ENCODE measurements at regions not wholly inside any gene's neighbourhood (a gene's known extent, or its start where the extent isn't known, plus 50 kb on each side); places are given as distances from the start of the nearest gene placed in this dataset.
A peak's percentile ranks its signal among the peaks of the same experiment; 100 is the strongest.

DNA sequence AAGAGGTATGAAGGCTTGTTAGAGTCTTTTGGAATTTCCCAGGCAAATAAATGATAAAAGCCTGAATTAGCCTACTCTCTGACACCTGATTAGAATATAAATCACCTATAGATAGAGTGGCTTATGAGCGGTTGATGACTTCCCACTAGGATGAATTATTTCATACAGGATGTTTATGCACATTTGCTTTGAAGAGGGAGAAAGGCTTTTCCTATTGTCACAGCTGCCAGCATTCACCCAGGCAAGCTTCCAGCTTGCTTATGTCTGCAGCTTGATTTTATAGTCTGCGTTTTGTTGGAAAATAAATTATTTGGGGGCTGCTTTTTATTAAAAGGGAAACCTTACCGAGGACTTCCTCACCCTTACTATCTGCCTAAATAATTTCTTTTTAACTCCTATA lies 51.3 kb upstream of the EIF2S2 start:
- DNase-seq = no peak

DNA sequence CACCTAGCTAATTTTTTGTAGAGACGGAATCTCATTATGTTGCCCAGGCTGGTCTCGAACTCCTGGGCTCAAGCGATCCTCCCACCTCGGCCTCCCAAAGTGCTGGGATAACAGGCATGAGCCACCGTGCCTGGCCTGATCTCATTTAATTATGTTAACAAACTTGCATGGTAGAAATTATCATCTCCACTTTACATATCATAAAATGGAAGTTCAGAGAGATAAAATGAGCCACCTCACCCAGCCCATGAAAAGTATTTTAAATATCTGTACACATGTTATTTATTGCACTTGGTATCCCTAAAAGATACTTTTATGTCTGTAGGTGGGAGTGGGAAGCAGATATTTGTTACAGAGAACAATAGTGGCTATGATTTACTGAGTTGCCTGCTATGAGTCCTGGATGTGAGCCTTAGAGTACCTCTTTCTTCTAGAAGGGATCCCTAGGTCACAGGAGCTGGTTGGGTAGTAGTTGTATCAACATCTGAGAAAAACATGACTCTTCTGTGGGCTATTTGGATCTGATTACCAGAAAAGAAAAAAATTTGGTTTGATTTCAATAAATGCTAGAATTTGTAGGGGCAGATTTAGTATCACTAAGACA lies 52.4 kb upstream of the EIF2S2 start:
- DNase-seq = no peak

- DNase-seq = no peak
These were observed 53.1 kb upstream of the EIF2S2 start for GRCh38 chr20:34165018-34165619.

- DNase-seq = no peak
These were observed 59.6 kb upstream of the EIF2S2 start for GRCh38 chr20:34171640-34172039.

- no peak for DNase-seq
These were observed 60.9 kb upstream of the EIF2S2 start for GRCh38 chr20:34172926-34173325.

DNA sequence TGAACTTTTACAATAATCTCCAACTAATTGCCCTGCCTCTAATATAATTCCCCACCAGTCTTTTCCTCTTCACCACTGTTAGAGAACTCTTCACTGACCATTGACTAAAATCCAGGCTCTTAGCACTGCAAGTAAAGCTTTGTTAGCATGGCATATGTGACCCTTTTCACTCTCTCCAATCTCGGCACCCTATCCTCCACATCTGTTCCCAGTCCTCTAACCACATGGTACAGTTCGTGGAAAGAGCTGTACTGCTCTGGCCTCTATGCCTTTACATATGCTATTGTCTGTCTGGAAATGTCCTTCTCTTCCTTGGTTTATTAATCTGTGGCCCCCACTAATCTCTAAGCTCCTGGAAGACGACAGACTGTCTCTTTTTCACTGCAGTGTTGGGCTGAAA lies 63.0 kb upstream of the EIF2S2 start:
- DNase-seq = no peak

GRCh38 chr20:34175879-34176278 lies 63.8 kb upstream of the EIF2S2 start:
- no peak for DNase-seq

- DNase-seq = no peak
These were observed 64.2 kb upstream of the ASIP start for GRCh38 chr20:34177052-34177451.

DNA sequence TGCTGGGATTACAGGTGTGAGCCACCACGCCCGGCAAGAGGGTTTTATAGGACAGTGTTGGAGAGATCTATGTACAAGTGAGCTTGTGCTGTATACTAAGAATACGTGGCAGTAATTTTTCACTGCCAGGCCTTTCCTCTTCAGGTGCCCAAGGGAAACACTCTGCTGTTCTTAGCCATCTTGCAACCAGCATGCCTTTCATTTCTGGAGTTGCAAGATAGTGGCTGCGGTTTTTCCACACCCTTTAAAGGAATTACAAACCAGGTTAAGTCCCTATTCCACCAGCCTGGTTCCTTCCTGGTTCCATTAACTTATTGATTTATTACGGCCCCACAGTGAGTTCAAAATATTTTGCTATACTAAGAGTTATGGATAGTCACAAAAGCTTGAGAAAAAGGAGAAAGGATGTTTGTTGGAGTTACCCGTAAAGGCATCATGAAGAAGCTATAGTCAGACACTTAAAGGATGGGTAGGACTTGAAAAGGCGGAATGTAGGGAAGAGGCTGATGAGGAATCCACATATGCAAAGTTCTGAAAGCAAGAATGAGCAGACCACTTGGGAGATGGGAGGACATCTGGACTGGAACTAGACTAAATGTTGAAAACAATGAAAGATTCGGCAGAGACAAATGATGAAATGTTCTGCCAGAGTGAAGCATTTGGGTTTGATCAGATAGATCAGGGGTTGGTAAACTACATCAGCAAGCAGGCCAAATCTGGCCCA lies 61.4 kb upstream of the ASIP start:
- no peak for DNase-seq

DNA sequence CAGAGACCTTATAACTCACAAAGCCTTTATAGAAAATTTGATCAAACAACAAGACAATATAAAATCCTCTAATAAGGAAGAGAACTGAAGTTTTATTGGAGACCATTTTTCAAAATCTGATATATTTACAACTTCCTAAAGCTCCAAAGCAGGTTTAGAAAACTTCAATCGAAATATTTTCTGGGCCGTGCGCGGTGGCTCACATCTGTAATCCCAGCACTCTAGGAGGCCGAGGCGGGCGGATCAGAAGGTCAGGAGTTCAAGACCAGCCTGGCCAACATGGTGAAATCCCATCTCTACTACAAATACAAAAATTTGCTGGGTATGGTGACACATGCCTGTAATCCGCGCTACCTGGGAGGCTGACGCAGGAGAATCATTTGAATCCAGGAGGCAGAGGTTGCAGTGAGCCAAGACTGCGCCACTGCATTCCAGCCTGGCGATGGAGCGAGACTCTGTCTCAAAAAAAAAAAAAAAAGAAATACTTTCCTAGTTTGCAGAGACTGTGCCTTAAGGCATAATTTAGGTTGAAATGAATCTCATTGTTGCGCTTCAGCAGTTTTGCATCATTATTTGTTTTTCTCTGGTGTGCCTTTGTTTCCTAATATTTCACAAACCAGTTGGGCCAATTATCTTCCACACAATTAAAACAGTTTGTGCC lies 60.6 kb upstream of the ASIP start:
- no peak for DNase-seq

DNA sequence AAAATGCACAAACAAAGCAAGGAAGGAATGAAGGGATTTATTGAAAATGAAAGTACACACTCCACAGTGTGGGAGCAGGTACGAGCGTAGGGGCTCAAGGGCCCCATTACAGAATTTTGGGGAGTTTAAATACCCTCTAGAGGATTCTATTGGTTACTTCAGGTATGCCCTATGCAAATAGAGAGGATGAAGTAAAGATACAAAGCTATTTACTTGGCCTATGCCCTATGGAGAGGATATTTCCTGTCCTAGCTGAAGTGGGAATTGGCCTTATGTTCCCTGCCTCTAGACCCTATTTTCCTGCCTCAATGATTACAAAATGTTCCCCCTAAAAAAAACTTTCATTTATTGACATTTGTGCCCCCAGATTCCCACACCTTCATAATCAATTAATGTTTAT lies 59.7 kb upstream of the ASIP start:
- DNase-seq = no peak

DNA sequence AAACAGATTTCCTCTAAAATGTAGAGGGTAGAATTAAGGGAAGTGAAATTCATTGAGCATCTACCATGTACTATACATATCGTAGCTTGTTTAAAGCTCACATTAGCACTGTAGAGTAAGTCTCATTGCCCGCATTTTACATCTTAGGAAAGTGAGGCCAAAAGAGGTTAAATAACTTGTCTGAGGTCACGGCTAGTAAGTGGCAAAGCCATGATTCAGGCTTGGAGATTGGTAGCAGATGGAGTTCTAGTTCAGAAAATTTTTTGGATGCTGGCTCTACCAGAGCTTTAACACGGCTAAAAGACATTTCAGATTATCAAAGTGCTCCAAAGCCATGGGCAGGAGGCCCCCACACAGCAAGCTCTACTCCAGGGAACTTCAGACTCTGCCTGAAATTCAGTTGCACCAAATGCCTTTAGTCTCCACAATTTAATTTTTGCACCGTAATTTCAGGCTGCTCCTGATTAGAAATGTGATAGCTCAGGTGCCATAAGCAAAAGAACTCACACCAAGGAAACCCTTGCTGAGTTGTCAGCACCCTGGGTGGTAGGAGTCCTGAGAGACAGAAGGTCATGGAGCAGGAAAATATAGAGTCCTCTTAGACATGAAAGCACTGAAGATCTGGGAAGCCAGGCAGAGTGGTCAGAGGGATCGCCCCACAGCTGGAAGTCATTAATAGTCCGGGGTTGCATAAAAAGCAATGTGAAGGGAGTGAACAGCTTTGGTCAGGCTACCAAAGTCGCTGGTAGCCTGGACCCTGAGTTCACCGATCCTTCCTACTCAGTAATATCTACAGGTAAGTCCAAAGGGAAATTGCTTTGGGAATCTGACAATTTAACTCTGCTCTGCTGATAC lies 55.2 kb upstream of the ASIP start:
- DNase-seq = no peak

- DNase-seq = no peak
These were observed 51.6 kb upstream of the ASIP start for GRCh38 chr20:34189572-34190163.

GRCh38 chr20:34190262-34190661 lies 51.0 kb upstream of the ASIP start:
- no peak for DNase-seq

DNA sequence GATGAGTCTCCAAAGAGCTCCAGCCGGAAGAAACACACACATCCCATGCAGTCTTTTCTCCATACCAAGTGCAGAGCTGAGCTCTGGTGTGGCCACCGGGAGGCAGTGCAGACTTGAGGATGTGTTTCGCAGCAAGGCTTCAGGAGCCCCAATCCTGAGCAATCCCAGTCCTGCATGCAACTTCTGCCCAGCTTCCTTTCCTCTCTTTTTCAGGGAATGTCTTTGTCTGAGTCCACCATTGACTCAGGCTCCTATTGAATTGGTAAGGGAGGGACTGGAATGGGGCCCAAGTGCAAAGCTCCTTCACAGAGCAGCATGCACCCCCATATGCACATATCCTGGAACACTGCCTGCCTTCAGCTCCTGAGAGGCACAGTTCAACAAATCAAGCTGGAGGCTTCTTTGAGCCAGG lies 50.5 kb upstream of the ASIP start:
- DNase-seq = peak; percentile 73 to 82

Data from Kasumi-1 (cell line).